B cell (primary cell): ENCODE measurements at regions not wholly inside any gene's neighbourhood (a gene's known extent, or its start where the extent isn't known, plus 50 kb on each side); places are given as distances from the start of the nearest gene placed in this dataset.

Experiments used
- EZH2 ChIP-seq: IDR thresholded peaks from 2 replicates; pipeline ENCODE4 v1.6.1; 2012; ENCODE audit warnings: borderline replicate concordance, low read depth, mild to moderate bottlenecking, moderate library complexity, low read length; ENCODE audit not compliant: insufficient read depth, poor library complexity, severe bottlenecking
- TF ChIP-seq, protein P1 (sequence below): fragments of 200-600 bp; IDR thresholded peaks from one replicate; pipeline ENCODE4 v1.8.0; 2022; ENCODE audit warnings: antibody characterized with exemption, mild to moderate bottlenecking

DNA sequence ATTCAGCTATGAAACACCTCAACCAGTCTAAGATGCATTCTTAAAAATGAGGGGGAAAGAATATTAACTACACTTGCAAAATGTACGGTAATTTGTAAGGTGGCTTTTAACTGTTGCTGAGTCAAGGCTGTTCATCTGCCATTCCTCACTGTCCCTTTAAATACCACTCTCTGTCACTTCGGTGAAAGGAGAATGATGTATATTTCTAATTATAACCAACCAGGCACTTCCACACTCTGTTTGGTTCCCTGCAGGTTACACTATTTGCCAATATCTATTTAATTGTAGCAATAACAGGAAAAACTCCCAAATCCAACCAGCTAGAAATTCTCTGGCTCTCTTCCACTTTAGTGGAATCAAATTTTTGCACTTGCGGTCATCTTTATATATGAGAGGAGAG is 70.5 kb upstream of the SLCO3A1 start:
- TF ChIP-seq, protein P1, sequence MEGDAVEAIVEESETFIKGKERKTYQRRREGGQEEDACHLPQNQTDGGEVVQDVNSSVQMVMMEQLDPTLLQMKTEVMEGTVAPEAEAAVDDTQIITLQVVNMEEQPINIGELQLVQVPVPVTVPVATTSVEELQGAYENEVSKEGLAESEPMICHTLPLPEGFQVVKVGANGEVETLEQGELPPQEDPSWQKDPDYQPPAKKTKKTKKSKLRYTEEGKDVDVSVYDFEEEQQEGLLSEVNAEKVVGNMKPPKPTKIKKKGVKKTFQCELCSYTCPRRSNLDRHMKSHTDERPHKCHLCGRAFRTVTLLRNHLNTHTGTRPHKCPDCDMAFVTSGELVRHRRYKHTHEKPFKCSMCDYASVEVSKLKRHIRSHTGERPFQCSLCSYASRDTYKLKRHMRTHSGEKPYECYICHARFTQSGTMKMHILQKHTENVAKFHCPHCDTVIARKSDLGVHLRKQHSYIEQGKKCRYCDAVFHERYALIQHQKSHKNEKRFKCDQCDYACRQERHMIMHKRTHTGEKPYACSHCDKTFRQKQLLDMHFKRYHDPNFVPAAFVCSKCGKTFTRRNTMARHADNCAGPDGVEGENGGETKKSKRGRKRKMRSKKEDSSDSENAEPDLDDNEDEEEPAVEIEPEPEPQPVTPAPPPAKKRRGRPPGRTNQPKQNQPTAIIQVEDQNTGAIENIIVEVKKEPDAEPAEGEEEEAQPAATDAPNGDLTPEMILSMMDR, result no peak
- TF ChIP-seq EZH2, result no peak
